NCI-H82 treated with DMSO at 0.1 percent for 48 hours (cell line): ENCODE measurements at regions not wholly inside any gene's neighbourhood (a gene's known extent, or its start where the extent isn't known, plus 50 kb on each side); places are given as distances from the start of the nearest gene placed in this dataset.

Source experiments
- DNase-seq: peaks from one replicate; lab custom pipeline; 2025; ENCODE audit not compliant: unreplicated experiment; lab: John Stamatoyannopoulos, UW

- no peak for DNase-seq
Observed at GRCh38 chr13:77383097-77383496, 56.2 kb upstream of the MYCBP2 start.

DNA sequence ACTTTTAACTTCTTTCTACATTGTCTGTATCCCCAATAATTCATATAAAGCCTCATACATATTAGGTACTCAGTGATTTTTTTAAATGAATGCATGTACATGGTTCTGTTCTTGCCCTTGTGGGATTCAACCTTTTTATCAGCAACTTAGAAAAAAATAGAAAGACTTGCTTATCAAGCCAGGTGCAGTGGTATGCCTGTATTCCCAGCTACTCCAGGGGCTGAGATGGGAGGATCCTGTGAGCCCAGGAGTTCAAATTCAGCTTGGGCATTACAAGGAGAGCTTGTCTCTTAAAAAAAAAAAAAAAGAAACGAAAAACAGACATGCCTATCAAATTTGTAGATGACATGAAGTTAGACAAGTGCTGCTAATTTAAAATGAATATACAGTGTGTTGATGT lies 54.2 kb upstream of the MYCBP2 start:
- DNase-seq, result no peak

GRCh38 chr13:77379508-77379907 lies 52.6 kb upstream of the MYCBP2 start:
- DNase-seq, result no peak

DNA sequence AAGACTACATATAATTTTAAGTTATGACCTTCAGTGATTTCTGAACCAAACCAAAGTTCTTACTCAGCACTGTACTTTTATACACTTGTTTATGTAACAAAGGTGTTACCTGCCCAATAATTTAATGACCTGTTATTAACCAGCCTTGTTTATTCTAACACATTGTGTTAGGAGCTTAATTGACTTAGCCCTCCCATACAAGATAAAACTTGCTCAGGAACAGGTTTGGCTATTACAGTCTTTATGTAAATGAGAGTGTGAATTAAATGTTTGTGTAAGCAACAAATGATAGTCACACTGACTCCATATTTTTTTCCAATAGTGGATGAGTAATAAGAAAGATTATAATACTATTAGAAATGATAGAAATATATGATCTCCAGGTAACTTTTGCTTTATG lies 51.8 kb upstream of the MYCBP2 start:
- DNase-seq, result no peak

DNA sequence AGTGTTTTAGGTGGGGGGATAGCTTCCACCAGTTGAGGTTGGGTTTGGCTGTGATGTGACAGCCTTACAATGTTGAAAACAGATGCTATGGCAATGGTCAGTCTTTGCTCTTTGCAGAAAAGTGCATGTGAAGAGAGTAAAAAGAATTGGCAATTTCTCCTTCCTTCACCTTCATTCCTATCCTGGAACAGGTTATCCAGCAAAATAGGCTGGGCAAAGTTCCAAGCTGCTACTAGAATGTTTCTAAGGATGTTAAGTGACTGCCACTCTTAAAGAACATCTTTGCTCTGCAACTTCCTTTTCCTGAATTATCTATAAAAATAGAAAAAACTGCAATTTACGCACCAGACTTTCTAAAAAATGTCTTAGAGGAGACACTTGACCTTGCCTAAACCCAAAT lies 50.1 kb upstream of the MYCBP2 start:
- DNase-seq, result no peak
